ENCODE measurements at regions not wholly inside any gene's neighbourhood (a gene's known extent, or its start where the extent isn't known, plus 50 kb on each side); places are given as distances from the start of the nearest gene placed in this dataset.

DNA sequence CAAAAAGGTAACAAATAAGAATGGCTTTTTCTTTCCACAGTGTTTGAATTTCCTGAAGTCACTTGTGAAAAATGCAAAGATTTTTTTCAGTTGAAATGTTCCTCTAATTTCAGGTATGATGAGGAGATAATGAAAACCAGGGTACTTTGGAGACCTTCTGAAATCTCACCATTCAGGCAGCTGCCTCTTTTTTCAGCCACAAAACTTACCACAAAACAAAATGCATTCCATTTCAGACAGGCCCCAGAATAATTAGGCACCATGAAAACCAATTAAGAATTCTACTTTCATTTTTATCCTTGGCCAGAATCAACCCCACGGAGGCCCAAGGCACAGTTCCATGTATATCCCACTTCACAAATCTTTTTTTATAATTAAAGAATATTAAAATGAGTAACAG is 880.3 kb upstream of the ACVR2A start:
- Histone ChIP-seq H3K4me3 (no peak overlapping the region), H3K27me3 (no peaks in the 10 kb centered on the region), H3K36me3 (replicated peaks in 1 of 2) (no peaks in the 10 kb centered on the region), H3K27ac (no peak overlapping the region), H3K9me3 (replicated peaks in 1 of 3) (no peaks in the 10 kb centered on the region), H3K4me1 (replicated peaks in 1 of 2) (no peaks in the 10 kb centered on the region)
- WGBS, 4 donors, result 73 to 86% (median 77%) methylated on average over 1 of the region's 1 CpG
- DNase-seq, result no peak
- intact Hi-C loops (cut with DNase I), result no loop called here
- no peak for TF ChIP-seq POLR2A (IDR thresholded peaks at IDR 0.05)
- TF ChIP-seq, protein P1, sequence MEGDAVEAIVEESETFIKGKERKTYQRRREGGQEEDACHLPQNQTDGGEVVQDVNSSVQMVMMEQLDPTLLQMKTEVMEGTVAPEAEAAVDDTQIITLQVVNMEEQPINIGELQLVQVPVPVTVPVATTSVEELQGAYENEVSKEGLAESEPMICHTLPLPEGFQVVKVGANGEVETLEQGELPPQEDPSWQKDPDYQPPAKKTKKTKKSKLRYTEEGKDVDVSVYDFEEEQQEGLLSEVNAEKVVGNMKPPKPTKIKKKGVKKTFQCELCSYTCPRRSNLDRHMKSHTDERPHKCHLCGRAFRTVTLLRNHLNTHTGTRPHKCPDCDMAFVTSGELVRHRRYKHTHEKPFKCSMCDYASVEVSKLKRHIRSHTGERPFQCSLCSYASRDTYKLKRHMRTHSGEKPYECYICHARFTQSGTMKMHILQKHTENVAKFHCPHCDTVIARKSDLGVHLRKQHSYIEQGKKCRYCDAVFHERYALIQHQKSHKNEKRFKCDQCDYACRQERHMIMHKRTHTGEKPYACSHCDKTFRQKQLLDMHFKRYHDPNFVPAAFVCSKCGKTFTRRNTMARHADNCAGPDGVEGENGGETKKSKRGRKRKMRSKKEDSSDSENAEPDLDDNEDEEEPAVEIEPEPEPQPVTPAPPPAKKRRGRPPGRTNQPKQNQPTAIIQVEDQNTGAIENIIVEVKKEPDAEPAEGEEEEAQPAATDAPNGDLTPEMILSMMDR (IDR thresholded peaks at IDR 0.05), result no peak

DNA sequence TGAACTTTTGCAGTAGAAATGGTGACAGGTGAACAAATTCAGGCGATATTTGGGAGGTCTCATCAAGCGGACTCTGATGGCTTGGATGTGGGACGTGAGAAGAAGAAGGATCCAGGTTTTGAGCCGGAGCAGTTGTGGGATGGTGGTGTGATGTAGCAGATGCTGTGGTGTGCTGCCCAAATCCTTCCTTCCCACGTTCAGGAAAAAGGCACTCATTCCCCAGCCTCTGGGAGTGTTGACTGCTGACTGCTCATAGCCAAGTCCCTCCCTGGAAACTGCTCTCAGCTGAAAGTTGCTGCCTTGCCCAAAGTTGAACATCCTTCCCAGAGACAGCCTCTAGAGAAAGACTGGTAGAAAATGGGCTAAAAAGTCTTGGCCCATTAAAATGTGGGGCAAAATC is 890.3 kb upstream of the ACVR2A start:
- Histone ChIP-seq H3K9me3 (replicated peaks in 1 of 3) (no peaks in the 10 kb centered on the region), H3K36me3 (replicated peaks in 1 of 2) (no peaks in the 10 kb centered on the region), H3K4me3 (no peak overlapping the region), H3K4me1 (replicated peaks in 1 of 2) (no peaks in the 10 kb centered on the region), H3K27ac (no peak overlapping the region), H3K27me3 (no peaks in the 10 kb centered on the region)
- intact Hi-C loops (cut with DNase I), result no loop called here
- DNase-seq, result no peak
- TF ChIP-seq, protein P1 (IDR thresholded peaks at IDR 0.05), result no peak
- 68 to 77% (median 75%) methylated on average over 5 of the region's 5 CpGs for WGBS, 4 donors

DNA sequence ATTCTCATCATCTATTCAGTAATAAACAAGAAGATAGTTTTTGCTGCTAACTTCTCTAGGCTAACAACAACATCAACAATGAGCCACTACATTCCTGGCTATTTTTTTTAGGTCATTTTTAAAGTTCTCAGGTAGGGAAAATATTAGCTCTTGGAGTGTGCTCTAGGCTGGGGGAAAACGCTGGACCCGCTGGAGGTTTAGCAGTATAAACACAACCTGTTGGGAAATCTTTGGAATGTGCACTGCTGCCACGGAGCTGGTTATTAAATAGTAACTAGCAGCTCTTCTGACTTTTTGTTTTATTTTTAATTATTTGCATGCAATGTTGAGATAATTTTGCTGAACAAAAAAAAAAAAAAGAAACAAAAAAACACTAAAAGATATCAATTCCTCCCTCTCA is 892.1 kb upstream of the ACVR2A start:
- Histone ChIP-seq H3K27me3 (no peaks in the 10 kb centered on the region), H3K36me3 (replicated peaks in 1 of 2) (no peaks in the 10 kb centered on the region), H3K9me3 (replicated peaks in 1 of 3) (no peaks in the 10 kb centered on the region), H3K4me3 (no peak overlapping the region), H3K27ac (no peak overlapping the region), H3K4me1 (replicated peaks in 1 of 2) (no peaks in the 10 kb centered on the region)
- 59 to 75% (median 68%) methylated on average over 3 of the region's 3 CpGs for WGBS, 4 donors
- intact Hi-C loops (cut with DNase I), result no loop called here
- no peak for DNase-seq
- TF ChIP-seq, protein P1 (IDR thresholded peaks at IDR 0.05), result no peak

DNA sequence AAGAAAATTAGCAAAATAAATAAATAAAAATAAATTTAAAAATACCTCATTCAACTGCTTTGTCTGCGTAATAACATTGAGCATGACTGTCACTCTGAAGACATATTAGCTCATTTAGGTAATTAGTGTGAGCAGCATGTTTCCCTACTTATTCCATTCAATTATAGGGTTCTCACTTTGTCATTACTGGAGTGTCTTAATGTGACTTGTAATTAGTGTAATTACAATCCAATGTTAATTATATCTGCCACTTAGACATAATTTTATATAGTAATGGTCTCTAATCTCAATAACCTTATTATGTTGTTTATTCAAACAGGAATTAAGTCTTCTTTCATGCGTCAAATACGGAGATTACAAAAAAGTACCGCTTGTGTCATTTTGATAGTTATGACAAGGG is 893.9 kb upstream of the ACVR2A start:
- H3K27ac ChIP-seq, result no peak overlapping the region
- no peak for DNase-seq
- H3K27me3 ChIP-seq, result no peaks in the 10 kb centered on the region
- H3K4me1 ChIP-seq (replicated peaks in 1 of 2), result no peaks in the 10 kb centered on the region
- intact Hi-C loops (cut with DNase I), result no loop called here
- 83 to 89% (median 86%) methylated on average over 4 of the region's 4 CpGs for WGBS, 4 donors
- H3K36me3 ChIP-seq (replicated peaks in 1 of 2), result no peaks in the 10 kb centered on the region
- H3K4me3 ChIP-seq, result no peak overlapping the region
- TF ChIP-seq, protein P1 (IDR thresholded peaks at IDR 0.05), result no peak
- TF ChIP-seq POLR2A (IDR thresholded peaks at IDR 0.05), result no peak
- H3K9me3 ChIP-seq (replicated peaks in 1 of 3), result no peaks in the 10 kb centered on the region
